SIG-M5 treated with dmso at 0.1 percent for 504 hours (cell line): ENCODE measurements at regions not wholly inside any gene's neighbourhood (a gene's known extent, or its start where the extent isn't known, plus 50 kb on each side); places are given as distances from the start of the nearest gene placed in this dataset.
"Not testable (repeated sequence)": the region's sequence is repeated elsewhere in the genome, so short reads cannot be mapped to it uniquely, and the experiment has no call there.

Source experiments
- DNase-seq: peaks from one replicate; lab custom pipeline; 2025; ENCODE audit not compliant: unreplicated experiment; lab: John Stamatoyannopoulos, UW

GRCh38 chrX:63470506-63470905, 119.4 kb upstream of the SPIN4 start:
- no peak for DNase-seq

- no peak for DNase-seq
These were observed 115.6 kb upstream of the SPIN4 start for GRCh38 chrX:63466690-63467089.

GRCh38 chrX:63458981-63459380, 107.8 kb upstream of the SPIN4 start:
- DNase-seq = no peak

GRCh38 chrX:63453571-63453970, 102.4 kb upstream of the SPIN4 start:
- no peak for DNase-seq

GRCh38 chrX:63441717-63442116, 90.6 kb upstream of the SPIN4 start:
- no peak for DNase-seq

GRCh38 chrX:63439580-63439979, 88.4 kb upstream of the SPIN4 start:
- DNase-seq = no peak

GRCh38 chrX:63436865-63437264, 85.7 kb upstream of the SPIN4 start:
- no peak for DNase-seq

- DNase-seq = no peak
These were observed 83.5 kb upstream of the SPIN4 start for GRCh38 chrX:63434665-63435064.

- DNase-seq = no peak
These were observed 83.1 kb upstream of the SPIN4 start for GRCh38 chrX:63434206-63434605.

GRCh38 chrX:63430026-63430425, 78.9 kb upstream of the SPIN4 start:
- no peak for DNase-seq

GRCh38 chrX:63428348-63428747, 77.2 kb upstream of the SPIN4 start:
- no peak for DNase-seq

GRCh38 chrX:63426519-63426918, 75.4 kb upstream of the SPIN4 start:
- no peak for DNase-seq

- DNase-seq = no peak
These were observed 72.9 kb upstream of the SPIN4 start for GRCh38 chrX:63424063-63424462.

GRCh38 chrX:63421411-63421810, 70.3 kb upstream of the SPIN4 start:
- no peak for DNase-seq

- no peak for DNase-seq
These were observed 67.1 kb upstream of the SPIN4 start for GRCh38 chrX:63418211-63418610.

GRCh38 chrX:63417649-63418048, 66.5 kb upstream of the SPIN4 start:
- DNase-seq = no peak

GRCh38 chrX:63409934-63410333, 58.8 kb upstream of the SPIN4 start:
- not testable (repeated sequence) for DNase-seq

- DNase-seq = no peak
These were observed 56.9 kb upstream of the SPIN4 start for GRCh38 chrX:63408050-63408449.

GRCh38 chrX:63404332-63404731, 53.2 kb upstream of the SPIN4 start:
- DNase-seq = no peak

GRCh38 chrX:63402106-63402505, 51.0 kb upstream of the SPIN4 start:
- no peak for DNase-seq
